Calu3 (cell line): ENCODE measurements at regions not wholly inside any gene's neighbourhood (a gene's known extent, or its start where the extent isn't known, plus 50 kb on each side); places are given as distances from the start of the nearest gene placed in this dataset.

Source experiments
- BruUV-seq: library from RNA; stranded (reverse); fragments of 400-500 nt; replicated peaks from 2 replicates; lab custom pipeline; 2021; lab: Mats Ljungman, UMichigan
- CTCF ChIA-PET: fragments of 300-600 bp; sonication (Branson Sonifier 250); formaldehyde crosslinking; loops from one replicate; lab custom pipeline; 2022; ENCODE audit warnings: antibody characterized with exemption; lab: Charles Lee
- DNase-seq: peaks from one replicate; pipeline ENCODE4 v3.0.0; 2022
- H3K27ac Mint-ChIP-seq: one replicate; pipeline ENCODE4 v1.8.0; 2022; ENCODE audit warnings: mixed read lengths; ENCODE audit not compliant: unreplicated experiment
- H3K27me3 Mint-ChIP-seq: one replicate; pipeline ENCODE4 v1.8.0; 2022; ENCODE audit warnings: mixed read lengths; ENCODE audit not compliant: unreplicated experiment
- H3K36me3 Mint-ChIP-seq: one replicate; pipeline ENCODE4 v1.8.0; 2022; ENCODE audit warnings: mild to moderate bottlenecking, moderate library complexity, mixed read lengths; ENCODE audit not compliant: insufficient read depth, unreplicated experiment
- H3K4me1 Mint-ChIP-seq: one replicate; pipeline ENCODE4 v1.8.0; 2022; ENCODE audit warnings: mild to moderate bottlenecking, low read depth, mixed read lengths; ENCODE audit not compliant: unreplicated experiment
- H3K4me3 Mint-ChIP-seq: one replicate; pipeline ENCODE4 v1.8.0; 2022; ENCODE audit warnings: mild to moderate bottlenecking, low read depth, moderate library complexity, mixed read lengths; ENCODE audit not compliant: unreplicated experiment
- H3K9me3 Mint-ChIP-seq: one replicate; pipeline ENCODE4 v1.8.0; 2022; ENCODE audit warnings: low read depth, mixed read lengths; ENCODE audit not compliant: unreplicated experiment
- CTCF ChIP-seq: fragments of 200-600 bp; IDR thresholded peaks from one replicate; pipeline ENCODE4 v1.8.0; 2022; ENCODE audit warnings: antibody characterized with exemption; ENCODE audit not compliant: unreplicated experiment
- intact Hi-C: fragments of 100-400 bp; cut with micrococcal nuclease; formaldehyde crosslinking; loops from one replicate; pipeline ENCODE4 v1.10.0; 2022; ENCODE audit not compliant: unreplicated experiment

DNA sequence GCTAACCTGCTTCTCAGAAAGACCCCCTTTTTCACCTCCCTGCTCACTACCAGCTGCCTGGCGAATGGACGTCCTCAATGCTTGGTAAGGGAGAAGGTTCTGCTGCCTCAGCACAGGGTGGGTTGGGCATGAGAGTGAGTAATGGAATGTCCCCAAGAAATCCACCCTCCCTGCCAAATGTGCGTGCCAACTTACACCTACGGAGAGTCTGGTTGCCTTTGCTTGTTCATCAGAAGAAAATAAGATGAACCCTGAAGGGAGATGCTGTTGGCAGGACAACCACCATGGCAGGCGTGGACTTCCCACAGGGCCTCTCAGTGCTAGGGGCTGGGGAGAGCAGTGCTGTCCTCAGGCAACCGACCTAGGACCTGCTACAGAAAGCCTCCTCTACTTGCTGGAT, 106.0 kb downstream of the XCL2 start:
- no peaks in the 10 kb centered on the region for H3K36me3 Mint-ChIP-seq
- BruUV-seq, result no TSS peak
- no peak for TF ChIP-seq CTCF
- peaks cover 18% of the 10 kb centered on the region for H3K27me3 Mint-ChIP-seq
- no peak overlapping the region for H3K27ac Mint-ChIP-seq
- no peak overlapping the region for H3K4me3 Mint-ChIP-seq
- intact Hi-C loops, result loop anchor here (5.0 kb wide), 1 partner anchor 909 kb away; no protein-coding TSS in a partner anchor
- CTCF ChIA-PET, result no interaction called here
- DNase-seq, result no peak
- no peaks in the 10 kb centered on the region for H3K9me3 Mint-ChIP-seq
- peaks cover 28% of the 10 kb centered on the region for H3K4me1 Mint-ChIP-seq

GRCh38 chr1:168435439-168435838, 108.4 kb downstream of the XCL2 start:
- no peak for TF ChIP-seq CTCF
- Mint-ChIP-seq H3K9me3 (no peaks in the 10 kb centered on the region), H3K27ac (no peak overlapping the region), H3K4me1 (peaks cover 14% of the 10 kb centered on the region), H3K36me3 (no peaks in the 10 kb centered on the region), H3K4me3 (no peak overlapping the region), H3K27me3 (peaks cover 18% of the 10 kb centered on the region)
- CTCF ChIA-PET, result interaction anchor here (0.5 kb wide), 1 partner anchor 685 kb away, joined by 4 read pairs; no protein-coding TSS in a partner anchor
- no peak for DNase-seq
- intact Hi-C loops, result loop anchor here (5.0 kb wide), 1 partner anchor 912 kb away; no protein-coding TSS in a partner anchor
- no TSS peak for BruUV-seq

GRCh38 chr1:168433238-168433637, 110.6 kb downstream of the XCL2 start:
- Mint-ChIP-seq H3K4me3 (no peak overlapping the region), H3K36me3 (no peaks in the 10 kb centered on the region), H3K27ac (no peak overlapping the region), H3K27me3 (peaks cover 18% of the 10 kb centered on the region), H3K9me3 (no peaks in the 10 kb centered on the region), H3K4me1 (no peaks in the 10 kb centered on the region)
- CTCF ChIA-PET, result interaction anchor here (0.7 kb wide), 1 partner anchor 23 kb away, joined by 5 read pairs; no protein-coding TSS in a partner anchor
- intact Hi-C loops, result no loop called here
- no peak for TF ChIP-seq CTCF
- BruUV-seq, result no TSS peak
- no peak for DNase-seq

DNA sequence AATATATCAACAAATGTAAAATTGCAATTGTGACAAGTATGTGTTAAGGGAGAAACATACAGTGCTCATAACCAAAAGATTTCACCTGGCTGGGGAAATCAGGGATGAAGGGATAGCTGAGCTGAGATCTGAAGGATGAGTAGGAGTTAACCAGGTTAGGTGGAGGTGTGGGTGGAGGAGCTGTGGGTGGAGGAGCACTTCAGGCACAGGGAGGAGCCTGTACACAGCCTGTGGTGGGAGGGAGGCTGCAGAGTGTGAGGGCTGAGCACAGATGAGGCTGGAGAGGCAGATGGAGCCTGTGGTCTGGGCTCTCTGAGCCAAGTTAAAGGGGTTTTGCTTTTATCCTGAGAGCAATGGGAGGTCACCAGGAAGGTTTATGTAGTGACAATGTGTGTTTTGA, 111.9 kb downstream of the XCL2 start:
- Mint-ChIP-seq H3K27me3 (peaks cover 18% of the 10 kb centered on the region), H3K27ac (no peak overlapping the region), H3K4me1 (no peaks in the 10 kb centered on the region), H3K9me3 (no peaks in the 10 kb centered on the region), H3K36me3 (no peaks in the 10 kb centered on the region), H3K4me3 (no peak overlapping the region)
- DNase-seq, result no peak
- intact Hi-C loops, result no loop called here
- no TSS peak for BruUV-seq
- no peak for TF ChIP-seq CTCF
- CTCF ChIA-PET, result interaction anchor here (0.7 kb wide), 1 partner anchor 298 kb away, joined by 5 read pairs; no protein-coding TSS in a partner anchor
